HG02852 (cell line): ENCODE measurements at regions not wholly inside any gene's neighbourhood (a gene's known extent, or its start where the extent isn't known, plus 50 kb on each side); places are given as distances from the start of the nearest gene placed in this dataset.
A peak's percentile ranks its signal among the peaks of the same experiment; 100 is the strongest.
"Not testable (repeated sequence)": the region's sequence is repeated elsewhere in the genome, so short reads cannot be mapped to it uniquely, and the experiment has no call there.

Experiments
- ATAC-seq: cut with Tn5 transposase; IDR thresholded peaks from one replicate; pipeline ENCODE4 v1.9.1; 2021; ENCODE audit warnings: mild to moderate bottlenecking, moderate library complexity; ENCODE audit not compliant: unreplicated experiment

DNA sequence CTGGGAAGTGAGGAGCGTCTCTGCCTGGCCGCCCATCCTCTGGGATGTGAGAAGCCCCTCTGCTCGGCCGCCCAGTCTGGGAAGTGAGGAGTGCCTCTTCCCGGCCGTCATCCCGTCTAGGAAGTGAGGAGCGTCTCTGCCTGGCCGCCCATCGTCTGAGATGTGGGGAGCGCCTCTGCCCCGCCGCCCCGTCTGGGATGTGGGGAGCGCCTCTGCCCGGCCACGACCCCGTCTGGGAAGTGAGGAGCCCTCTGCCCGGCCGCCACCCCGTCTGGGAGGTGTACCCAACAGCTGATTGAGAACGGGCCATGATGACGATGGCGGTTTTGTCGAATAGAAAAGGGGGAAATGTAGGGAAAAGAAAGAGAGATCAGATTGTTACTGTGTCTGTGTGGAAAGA, 173.9 kb upstream of the PRSS1 start:
- not testable (repeated sequence) for ATAC-seq

DNA sequence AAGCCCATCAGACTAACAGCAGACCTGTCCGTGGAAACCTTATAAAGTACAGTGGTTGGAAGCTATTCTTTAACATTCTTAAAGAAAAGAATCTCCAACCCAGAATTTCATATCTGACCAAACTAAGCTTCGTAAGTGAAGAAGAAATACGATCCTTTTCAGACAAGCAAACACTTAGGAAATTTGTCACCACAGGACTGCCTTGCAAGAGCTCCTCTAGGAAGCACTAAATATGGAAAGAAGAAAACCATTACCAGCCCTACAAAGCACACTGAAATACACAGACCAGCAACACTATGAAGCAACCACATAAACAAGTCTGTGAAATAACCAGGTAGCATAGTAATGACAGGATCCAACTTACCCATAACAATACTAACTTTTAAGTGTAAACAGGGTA, 177.7 kb upstream of the PRSS1 start:
- ATAC-seq, result no peak

DNA sequence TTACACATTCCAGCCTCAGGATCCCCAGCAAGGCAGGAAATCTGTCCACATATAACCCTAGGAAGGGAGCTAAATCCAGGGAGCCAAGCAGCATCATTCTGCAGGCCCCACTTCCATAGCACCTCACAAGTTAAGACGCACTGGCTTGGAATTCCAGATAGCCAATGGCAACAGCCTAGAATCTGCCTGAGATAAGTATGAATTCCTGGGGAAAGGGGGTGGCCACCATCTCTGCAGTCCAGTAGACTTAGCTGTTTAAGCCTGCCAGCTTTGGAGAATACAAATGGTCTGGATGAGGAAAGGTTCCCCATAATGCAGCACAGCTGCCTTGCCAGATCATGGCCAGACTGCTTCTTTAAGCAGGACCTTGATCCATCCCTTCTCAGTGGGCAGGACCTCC, 179.4 kb upstream of the PRSS1 start:
- ATAC-seq, result no peak

DNA sequence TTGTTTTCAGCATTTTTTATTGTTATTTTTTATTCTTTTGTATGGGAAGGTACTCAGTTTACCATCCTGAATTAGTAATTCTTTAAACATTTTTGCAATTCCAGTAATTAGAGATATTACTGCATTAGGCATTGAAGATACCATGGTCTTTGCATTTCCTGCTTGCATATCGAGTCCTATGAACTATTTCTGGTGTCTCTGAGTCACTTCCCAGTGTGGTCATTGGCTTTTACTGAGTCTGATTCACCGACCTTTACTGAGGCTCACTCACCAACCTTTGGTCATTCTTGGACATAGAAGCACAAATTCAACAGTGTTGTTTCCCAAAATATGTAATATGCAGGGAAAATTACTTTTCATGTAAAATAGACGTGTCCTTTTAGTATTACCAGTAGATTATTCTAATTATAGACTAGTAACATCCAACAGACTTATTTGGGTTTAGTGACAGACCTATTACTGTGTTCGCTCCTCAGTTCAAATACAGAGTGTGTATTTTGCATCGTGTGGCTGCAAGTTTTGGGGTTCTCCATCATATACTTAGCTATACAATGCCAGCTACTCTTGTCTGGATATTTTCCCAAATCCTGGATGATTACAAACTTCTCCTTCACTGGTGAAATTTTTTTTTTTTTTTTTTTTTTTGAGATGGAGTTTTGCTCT, 180.7 kb upstream of the PRSS1 start:
- no peak for ATAC-seq

DNA sequence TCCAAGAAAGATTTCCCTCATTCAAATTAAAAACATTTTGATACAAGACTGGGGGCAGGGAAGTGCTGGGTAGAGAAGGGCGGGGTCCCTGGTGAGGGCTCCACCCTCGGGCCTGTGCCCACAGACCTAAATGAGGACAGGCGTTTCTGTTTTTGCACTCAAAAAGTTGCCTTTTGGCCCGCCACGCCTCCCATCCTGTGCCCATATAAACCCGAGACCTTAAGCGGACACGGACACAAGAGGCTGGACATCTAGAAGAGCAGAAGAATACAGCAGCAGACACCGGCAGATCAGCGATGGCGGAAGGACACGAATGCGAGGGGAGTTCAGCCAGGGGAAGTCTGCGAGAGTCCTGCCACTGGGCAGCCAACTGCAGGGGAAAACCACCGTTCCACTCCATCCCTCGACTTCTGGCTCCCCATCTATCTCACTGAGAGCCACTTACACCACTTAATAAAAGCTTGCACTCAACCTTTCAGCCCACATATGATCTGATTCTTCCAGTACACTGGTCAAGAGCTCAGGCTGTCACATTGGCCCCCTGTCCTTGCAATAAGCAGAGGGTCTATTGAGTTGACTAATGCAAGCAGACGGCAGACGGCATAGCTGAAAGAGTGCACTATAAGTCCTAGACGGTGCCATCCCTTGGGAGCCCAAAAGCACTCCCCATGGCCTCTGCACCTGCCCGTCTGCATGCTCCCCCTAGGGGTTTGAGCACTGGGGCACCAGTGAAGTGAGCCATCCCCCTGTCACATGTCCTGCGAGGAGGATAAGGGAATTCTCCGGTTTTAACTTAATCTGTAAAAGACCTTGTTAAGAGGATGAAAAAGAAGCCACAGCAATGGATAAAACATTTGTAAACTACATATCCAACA, 181.8 kb upstream of the PRSS1 start:
- ATAC-seq, result no peak

DNA sequence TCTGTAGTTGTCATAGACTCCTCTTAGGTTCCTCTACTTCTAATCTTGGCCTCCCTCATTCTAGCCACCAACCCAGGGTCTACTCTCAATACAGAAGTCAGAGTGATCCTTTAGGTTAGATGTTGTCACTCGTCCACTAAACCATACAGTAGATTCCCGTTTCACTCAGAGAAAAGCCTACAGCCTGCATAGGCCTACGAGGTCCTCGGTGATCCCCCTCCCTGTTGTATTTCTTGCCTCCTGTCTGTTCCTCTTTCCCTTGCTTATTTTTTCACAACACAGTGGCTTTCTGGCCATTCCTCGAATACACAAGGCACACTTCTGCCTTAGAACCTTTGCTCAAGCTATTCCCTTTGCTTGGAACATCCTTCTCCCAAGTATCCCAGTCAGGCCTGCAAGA, 183.0 kb upstream of the PRSS1 start:
- no peak for ATAC-seq

DNA sequence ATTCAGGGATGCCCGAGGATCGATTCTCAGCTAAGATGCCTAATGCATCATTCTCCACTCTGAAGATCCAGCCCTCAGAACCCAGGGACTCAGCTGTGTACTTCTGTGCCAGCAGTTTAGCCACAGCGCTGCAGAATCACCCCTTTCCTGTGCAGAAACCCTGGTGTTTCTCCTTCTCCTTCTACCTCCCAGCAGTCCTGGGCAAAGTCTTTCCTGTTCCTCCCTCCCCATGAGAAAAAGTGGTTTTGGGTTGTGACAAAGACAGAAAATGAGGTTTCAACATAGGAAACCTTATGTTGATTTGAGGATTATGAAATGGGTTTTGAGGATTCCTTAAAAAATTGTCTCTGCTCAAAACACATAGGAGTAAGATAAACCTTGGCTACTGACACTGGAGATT, 185.1 kb upstream of the PRSS1 start:
- not testable (repeated sequence) for ATAC-seq

DNA sequence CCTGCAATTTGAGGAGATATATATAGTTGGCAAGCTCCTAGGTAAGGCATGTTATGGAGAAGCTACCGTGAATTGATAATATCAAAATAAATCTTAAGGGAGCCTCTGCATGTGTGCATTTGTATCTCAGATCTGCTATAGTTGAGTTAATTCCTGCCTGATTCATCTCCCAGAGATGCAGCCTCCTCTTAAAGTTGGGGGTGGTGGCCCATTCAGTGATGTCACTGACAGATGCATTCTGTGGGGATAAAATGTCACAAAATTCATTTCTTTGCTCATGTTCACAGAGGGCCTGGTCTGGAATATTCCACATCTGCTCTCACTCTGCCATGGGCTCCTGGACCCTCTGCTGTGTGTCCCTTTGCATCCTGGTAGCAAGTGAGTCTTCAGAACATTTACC, 185.8 kb upstream of the PRSS1 start:
- ATAC-seq, result no peak

DNA sequence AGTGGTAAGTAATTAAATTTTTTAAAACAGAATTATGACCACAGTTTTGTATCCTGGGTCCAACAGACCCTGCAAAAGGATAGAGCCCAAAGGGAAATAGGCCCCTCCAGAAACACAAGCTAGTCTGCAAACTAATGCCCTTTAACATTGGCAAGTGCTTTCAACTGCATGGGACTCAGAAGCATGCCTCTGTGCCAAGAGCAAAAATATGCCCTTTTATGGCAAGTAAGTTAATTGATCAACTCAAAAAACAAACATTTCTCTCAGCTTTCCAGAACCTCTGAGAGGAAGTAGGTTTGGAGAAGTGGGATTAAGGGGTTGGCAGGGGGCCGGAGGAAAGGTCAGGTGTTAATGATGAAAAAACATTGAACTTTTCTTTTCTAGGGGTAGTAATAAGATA, 186.6 kb upstream of the PRSS1 start:
- ATAC-seq, result no peak

DNA sequence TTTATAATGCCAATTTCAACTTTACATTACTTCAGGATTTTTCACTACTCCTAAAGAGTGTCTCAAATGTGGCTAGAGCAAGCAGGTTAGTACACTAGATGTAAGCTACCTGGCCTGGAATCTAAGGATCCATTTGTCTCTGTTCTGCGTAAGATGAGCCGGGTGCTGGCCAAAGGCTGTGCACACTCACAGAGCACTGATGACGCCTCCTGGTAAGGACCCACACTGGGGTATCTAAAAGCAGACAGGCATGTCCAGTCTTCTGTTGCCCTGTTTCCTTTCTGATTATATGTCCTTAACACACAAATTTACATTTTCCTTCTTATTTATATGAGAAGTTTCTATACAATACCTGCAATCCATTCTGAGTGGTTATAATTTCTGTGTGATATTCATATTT, 187.9 kb upstream of the PRSS1 start:
- ATAC-seq, result not testable (repeated sequence)

DNA sequence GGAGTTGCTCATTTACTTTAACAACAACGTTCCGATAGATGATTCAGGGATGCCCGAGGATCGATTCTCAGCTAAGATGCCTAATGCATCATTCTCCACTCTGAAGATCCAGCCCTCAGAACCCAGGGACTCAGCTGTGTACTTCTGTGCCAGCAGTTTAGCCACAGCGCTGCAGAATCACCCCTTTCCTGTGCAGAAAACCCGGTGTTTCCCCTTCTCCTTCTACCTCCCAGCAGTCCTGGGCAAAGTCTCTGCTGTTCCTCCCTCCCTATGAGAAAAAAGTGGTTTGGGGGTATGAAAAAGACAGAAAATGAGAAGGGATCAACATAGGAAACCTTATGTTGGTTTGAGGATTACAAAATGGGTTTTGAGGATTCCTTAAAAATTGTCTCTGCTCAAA, 188.5 kb upstream of the PRSS1 start:
- ATAC-seq, result not testable (repeated sequence)

DNA sequence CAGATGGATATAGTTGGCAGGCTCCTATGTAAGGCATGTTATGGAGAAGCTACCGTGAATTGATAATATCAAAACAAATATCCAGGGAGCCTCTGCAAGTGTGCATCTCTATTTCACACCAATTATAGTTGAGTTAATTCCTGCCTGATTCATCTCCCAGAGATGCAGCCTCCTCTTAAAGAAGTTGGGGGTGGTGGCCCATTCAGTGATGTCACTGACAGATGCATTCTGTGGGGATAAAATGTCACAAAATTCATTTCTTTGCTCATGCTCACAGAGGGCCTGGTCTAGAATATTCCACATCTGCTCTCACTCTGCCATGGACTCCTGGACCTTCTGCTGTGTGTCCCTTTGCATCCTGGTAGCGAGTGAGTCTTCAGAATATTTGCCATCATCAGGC, 189.1 kb upstream of the PRSS1 start:
- ATAC-seq, result no peak

DNA sequence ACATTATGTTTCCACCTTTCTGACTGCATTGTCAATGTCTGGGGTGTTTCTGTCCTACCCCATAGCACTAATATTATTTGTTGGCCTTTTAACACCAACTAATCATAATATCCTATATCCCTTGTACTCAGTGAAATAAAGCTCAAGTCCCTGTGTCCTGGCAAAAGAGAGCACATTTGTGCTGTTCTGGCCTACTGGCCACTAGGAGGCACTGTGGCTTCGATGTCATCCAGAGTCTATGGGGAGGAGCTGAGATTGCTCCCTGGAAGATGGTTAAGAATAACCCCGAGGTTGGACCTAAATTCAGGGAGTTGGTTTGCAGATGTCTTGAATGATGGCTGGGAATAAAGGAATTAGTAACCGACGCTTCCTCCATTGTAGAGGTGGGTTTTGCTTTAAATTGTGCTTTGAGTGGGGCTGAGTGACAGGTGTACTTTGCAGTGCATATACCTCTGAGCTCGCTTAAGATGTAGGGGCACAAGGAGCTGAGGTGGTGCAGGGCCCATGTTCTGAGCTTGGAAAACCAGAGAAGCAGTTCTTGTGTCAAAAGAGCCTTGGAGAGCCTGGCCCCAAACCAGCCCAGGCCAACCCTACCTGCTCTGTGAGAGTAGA, 191.2 kb upstream of the PRSS1 start:
- ATAC-seq, result peak; percentile 91

DNA sequence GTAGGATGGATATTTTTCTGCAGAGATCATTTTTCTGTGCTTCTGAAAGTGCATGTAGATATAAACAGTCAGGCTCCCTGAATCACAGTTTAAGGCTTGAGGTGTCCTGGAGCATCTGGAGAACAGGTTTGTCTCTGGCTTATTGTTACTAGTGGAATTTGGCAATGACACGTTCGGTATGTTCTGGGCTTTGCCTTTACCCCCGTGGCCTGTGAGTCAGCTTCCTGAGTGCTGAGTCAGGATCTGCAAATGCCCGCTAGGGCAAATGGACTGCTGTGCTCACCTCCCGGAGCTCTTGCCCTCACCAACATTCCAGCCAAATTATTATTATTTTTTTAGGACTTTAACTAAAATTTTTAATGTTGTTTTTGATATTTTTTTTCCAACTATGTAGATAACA, 192.5 kb upstream of the PRSS1 start:
- no peak for ATAC-seq

DNA sequence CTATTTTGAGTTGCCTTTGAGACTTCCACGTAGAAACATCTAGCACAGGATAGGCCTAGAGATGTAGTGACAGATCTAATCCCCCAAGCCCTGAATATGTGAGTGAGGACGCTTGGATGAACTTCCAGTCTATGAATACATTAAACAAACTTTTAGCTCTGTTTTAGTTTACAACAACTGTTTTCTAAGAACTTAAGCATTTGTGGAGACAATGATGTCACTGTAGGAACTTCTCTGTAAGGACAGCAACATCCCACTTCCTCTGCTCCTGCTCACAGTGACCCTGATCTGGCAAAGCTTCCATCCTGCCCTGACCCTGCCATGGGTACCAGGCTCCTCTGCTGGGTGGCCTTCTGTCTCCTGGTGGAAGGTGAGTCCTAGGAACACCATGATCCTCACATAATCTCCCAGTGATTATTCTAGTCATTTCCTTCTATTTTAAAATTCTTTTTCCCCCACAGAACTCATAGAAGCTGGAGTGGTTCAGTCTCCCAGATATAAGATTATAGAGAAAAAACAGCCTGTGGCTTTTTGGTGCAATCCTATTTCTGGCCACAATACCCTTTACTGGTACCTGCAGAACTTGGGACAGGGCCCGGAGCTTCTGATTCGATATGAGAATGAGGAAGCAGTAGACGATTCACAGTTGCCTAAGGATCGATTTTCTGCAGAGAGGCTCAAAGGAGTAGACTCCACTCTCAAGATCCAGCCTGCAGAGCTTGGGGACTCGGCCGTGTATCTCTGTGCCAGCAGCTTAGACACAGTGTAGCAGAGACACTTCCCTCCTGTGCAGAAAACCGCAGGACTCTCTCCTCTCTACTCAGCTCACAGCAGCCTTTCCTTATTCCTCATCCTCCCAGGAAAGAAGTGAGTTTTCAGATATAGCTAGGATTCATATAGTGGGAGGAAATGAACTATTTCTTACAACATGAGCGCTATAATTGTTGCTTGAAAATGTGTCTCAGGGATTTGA, 194.4 kb upstream of the PRSS1 start:
- ATAC-seq, result no peak

DNA sequence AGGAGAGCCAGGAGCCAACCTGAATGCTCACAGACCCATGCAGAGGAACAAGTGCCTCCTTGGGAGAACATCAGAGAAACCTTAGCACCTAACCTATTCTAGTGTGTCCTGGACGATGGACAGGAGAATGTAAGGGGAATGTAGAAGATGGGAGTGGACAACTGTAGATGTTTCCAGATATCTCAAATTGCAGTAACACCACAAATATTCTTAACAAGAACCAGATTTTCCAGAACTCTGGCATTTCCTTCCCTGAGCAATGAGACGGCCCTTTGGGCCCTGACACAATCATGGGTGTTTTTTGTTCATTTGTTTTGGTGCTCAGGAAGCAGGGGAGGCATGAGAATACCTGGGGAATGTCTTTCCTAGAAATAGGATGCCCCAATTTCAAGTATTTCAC, 196.1 kb upstream of the PRSS1 start:
- no peak for ATAC-seq

DNA sequence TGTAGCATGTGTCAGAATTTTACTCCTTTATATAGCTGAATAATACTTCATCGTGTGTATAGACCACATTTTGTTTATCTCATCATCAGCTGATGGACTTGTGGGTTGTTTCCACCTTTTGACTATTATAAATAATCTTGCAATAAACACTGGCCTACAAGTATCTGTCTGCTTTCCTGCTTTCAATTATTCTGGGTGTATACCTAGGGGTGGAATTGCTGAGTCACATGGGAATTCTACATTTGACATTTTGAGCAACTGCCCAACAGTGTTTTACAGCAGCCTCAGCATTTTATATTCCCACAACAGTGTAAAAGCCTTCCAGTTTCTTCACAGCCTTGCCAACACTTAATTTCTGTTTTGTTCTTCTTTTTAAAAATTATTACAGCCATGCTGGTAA, 200.3 kb upstream of the PRSS1 start:
- ATAC-seq, result no peak

DNA sequence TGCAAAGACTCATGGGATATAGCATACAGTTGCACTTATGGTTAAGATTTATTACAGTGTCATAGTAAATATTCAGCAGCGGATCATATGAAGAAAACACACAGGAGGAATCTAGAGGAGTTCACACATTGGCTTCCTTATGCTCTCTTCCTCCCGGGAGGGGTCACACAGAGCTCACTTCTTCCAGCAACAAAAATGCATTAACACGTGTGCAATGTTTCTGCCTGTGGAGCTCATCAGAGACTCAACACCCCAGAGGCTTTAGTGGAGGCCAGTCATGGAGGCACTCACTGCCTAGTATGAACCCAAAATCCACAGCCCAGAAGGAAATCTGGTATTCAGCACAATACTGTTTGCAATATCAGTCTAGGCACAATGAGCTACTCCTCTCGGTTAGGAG, 202.8 kb upstream of the PRSS1 start:
- ATAC-seq, result no peak

DNA sequence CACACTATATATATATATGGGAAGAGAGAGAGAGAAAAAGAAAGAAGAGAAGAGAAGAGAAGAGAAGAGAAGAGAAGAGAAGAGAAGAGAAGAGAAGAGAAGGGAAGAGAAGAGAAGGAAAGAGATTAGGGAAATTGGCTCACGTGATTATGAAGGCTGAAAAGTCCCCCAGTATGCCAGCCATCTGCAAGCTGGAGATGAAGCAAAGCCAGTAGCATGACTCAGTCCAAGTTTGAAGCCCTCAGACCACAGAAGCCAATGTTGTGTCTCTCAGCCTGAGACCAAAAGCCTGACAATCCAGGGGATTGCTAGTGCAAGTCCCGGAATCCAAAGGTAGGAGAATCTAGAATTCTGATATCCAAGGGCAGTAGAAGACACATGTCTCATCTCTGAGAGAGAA, 206.3 kb upstream of the PRSS1 start:
- ATAC-seq, result no peak

DNA sequence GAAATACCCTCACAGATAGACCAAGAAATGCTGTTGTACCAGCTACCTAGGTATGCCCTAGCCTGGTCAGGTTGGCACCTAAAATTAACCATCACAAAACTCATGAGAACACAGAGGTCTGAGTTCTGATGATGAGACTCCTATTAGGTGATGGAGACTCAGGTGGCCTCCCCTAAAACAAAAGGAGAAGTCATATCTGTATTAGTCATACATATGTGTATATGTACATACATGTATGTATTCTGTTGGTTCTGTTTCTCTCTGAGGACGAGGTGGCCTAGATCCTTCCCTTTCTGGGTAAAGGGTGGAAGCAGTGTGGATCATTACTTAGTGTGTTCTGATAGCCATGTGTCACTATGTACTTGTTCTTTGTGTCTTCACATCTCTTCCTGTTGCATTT, 207.2 kb upstream of the PRSS1 start:
- ATAC-seq, result no peak

DNA sequence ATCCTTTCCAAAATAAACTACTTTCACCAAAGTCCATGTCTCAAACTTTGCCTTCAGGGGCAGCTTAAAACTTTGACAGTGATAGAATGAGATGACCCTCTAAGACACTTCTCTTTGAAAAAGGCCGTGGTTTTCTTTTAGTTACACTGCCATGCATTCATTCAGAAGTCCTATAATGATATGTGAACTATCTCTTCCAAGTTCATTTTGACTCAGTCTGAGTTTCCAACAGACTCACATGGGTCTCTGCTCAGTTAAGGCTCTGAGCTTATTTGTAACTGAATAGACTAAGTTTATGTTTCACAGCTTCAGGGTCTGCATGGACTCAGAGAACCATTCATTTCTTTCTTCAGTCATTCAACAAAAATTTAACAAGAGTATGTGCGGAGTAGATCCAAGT, 208.9 kb upstream of the PRSS1 start:
- no peak for ATAC-seq
